HG03378 (cell line): ENCODE measurements at regions not wholly inside any gene's neighbourhood (a gene's known extent, or its start where the extent isn't known, plus 50 kb on each side); places are given as distances from the start of the nearest gene placed in this dataset.

Experiments
- ATAC-seq: cut with Tn5 transposase; IDR thresholded peaks from one replicate; pipeline ENCODE4 v1.9.1; 2021; ENCODE audit warnings: mild to moderate bottlenecking, moderate library complexity; ENCODE audit not compliant: unreplicated experiment

DNA sequence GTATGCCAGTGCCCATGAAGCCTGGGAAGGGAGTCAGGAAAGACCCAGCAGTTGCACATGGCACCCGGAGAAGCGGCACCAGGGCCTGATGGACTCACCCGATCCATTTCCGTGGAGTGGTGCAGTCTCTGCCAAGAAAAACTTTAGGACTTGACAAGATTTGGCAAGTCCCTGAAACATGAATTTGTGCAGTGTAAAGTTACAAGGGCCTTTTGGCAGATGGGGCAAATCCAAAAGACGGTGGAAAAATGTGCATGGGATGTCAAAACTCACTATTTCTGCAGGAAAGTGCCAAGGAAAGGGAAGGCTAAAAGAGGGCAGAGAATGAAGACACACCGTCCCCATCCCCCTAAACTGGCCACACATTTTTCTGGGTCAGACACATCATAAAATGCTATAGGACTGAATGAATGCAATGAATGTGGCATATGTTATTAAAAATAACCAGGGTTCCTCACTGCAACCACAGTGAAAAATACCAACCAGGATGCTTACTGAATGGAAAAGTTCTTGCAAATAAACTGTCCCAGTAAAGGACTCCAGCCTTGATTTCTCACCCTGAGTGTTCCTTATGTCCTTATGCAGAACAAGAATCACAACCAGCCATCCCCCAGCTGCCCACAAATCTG lies 173.5 kb upstream of the SIX2 start:
- ATAC-seq = no peak

DNA sequence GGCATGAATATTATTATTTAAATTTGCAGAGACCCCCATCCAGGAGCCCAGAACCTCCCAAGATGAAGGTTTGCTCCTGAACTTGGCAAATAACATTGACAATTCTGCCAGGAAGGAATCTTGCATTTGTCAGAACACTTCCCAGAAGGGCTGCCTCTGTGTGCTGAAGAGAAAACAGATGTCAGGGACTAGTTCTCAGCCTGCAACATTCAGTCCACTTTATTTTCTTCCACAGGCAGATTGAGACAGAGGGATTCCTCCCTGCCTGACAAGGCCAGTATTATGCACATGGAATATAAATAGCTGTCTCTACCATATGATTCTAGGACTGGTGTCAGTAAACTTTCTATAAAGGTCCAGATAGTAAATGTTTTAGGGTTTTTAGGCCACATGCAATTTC lies 171.5 kb upstream of the SIX2 start:
- no peak for ATAC-seq

DNA sequence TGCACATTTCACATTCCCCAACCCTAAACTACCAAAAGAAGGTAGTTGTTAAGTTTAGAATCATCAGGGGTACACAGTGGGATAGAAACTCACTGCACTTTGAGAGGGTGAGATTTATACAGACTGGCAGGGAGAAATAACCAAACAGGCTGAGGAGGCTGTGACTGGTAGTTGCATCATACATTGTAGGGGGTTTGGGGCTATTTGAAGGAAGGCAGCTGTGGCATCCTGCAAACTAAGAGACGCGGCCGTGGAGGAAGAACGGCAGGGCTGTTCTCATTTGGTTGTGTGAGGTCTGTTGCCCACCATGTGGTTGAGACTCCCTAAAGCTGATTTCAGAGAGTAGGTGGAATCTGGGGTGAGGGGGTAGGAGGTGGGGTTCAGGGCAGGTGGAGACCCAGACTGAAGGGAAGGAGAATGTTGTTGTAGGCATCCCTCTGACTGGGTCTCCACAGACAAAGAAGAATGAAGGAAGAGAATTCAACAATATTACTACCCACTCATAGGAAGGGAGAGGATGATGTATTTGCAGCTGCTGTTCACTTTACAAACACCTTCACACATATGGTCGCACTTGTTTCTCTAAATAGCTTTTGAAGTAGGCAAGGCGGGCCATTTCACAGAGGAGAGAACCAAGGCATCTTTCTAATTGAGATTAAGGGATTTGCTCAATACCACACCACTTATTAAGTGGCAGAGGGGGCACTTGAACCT lies 170.9 kb upstream of the SIX2 start:
- ATAC-seq = no peak

DNA sequence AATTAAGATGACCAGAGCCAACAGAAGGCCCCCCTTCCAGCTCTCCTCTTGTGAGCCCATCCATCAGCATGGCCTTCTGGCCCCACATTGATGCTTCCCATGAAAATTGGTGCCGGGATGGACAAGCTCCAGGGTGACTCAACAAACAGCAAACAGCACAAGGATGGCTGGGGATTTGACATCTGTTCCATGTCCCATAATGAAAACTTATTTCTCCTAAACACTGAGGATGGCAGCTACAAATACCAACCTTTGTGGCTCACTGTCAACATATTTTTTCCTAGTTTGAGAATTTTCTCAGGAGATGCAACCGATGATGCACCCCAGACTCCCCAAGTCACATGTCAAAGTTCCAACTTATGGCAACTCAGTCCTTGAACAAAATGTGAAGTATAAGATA lies 169.6 kb upstream of the SIX2 start:
- no peak for ATAC-seq

DNA sequence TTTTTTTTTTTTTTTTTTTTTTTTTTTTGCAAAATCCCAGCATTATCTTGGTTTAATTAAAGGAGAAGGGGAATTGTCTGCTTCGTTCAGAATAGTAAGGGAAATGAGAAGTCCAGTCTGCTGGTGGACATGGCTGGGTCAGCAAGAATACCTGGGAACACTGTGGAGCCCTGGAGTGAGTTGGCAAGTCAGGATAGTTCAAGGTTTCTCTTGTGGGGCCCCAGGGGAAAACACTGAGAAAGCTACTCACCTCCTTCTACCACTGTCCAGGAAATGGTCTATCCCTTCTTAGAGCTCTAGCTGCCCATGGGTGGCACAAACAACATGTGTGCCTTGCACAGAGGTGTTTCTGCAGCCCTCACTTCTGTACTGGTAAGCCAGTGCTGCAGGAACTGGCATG lies 169.1 kb upstream of the SIX2 start:
- no peak for ATAC-seq

DNA sequence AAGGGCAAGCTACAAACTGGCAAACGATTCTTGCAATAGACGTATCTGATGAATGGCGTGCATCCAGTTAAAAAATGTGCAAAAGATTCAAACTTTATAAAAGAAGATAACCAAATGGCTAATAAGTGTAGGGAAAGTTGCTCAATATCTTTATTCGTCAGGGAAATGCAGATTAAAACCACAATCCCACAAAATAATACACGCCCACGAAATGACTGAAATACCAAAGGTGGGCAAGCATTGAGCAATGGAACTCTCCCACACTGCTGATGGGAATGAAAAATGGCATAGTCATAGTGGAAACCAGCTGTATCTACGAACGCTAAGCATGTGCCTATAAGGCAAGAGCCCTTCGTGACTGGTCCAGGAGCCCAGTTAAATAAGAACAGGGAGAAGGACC lies 168.6 kb upstream of the SIX2 start:
- no peak for ATAC-seq

DNA sequence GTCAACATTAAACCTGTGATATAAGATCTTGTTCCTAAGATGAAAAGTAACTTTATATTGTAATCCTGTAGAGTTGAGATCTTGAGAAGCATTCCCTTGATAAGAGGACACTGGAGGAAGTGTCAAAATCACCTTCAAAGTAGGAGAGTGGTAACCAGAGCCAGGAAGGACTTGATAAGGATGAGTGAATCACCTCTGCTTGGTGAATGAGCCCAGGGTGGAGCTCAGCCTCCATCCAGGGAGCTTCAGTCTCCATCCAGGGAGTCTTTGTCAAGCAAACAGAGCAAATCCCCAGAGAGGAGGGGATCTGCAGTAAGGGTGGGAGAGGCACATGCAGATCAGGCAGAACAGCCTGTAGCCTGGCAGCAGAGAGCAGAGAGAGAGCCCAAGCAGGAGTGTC lies 167.1 kb upstream of the SIX2 start:
- no peak for ATAC-seq

DNA sequence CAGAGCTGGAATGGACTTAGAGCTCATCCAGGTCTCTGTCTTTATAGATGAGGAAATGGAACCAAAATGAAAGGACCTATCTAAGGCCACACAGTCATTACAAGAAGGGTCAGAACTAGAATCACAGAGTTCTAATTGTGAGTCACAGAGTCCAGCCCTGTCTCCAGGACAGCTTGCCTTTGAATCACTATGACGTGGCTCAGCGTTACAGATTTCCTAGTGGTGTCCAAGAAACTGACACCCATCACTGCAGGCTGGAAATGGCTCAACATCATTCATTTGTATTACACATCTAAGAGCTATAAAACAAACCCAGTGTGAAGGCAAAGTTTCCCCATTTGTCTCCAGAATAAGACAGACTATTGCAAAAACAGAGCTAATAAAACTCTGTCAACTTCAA lies 164.3 kb upstream of the SIX2 start:
- ATAC-seq = no peak

DNA sequence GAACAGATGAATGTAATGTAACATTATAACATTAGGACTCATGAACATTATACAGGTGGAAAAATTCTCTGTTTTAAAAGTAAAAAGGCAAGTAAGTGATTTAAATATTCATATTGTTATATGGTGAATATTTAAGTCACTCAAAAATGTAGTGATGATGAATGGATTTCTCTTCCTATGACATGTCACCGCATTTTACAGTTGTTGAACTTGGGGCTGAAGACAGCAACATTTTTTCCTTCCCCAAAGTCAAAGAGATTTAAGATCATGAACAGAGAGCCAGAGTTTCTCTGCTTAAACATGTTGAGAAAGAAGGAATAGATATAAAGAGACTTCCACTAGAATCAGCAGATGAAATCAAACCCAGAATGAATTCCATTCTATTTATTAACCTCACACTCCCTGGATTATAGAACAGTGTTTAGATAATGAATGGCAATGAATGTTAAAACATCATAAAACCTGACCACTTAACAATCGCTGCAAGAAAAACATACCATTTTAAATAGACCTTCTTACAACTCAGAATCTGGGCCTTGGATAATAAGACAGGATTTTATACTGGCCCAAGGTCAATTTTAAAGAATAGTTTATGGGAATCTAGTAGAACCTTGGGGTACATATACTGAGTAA lies 163.6 kb upstream of the SIX2 start:
- no peak for ATAC-seq

DNA sequence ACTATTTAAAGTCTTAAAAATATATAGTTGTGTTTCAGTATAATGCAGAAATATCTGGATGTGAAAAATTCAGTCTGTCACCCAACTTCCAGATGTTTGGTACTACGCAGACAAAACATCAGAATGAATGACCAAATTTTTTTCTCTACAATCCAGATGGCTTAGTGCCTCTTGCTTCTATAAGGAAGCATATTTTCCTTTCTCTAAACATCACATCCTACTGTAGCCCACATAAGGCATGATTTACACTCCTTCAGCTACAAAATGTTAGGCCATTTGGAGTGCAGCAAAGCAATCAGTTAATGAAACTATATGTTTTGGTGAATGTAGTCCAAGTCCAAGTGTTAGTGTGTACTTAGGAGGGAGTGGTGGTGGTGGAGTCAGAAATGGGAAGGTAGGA lies 162.9 kb upstream of the SIX2 start:
- no peak for ATAC-seq

DNA sequence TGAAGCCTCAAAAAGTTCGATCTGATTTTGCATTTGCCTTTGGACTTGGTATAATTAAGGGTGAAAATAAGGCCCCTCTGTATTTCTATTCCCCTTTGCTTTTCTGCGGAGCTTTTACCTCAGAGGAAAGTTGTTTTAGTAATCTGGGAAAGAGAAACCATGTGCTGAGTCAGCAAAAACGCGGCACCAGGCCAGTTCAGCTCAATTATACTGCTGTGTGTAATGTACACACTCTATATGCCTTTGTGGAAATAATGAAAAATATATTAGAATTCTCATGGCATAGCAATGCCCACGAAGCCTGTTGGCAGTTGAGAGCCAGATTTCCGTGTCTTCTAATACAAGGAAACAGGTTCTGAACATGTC lies 161.9 kb upstream of the SIX2 start:
- ATAC-seq = no peak

DNA sequence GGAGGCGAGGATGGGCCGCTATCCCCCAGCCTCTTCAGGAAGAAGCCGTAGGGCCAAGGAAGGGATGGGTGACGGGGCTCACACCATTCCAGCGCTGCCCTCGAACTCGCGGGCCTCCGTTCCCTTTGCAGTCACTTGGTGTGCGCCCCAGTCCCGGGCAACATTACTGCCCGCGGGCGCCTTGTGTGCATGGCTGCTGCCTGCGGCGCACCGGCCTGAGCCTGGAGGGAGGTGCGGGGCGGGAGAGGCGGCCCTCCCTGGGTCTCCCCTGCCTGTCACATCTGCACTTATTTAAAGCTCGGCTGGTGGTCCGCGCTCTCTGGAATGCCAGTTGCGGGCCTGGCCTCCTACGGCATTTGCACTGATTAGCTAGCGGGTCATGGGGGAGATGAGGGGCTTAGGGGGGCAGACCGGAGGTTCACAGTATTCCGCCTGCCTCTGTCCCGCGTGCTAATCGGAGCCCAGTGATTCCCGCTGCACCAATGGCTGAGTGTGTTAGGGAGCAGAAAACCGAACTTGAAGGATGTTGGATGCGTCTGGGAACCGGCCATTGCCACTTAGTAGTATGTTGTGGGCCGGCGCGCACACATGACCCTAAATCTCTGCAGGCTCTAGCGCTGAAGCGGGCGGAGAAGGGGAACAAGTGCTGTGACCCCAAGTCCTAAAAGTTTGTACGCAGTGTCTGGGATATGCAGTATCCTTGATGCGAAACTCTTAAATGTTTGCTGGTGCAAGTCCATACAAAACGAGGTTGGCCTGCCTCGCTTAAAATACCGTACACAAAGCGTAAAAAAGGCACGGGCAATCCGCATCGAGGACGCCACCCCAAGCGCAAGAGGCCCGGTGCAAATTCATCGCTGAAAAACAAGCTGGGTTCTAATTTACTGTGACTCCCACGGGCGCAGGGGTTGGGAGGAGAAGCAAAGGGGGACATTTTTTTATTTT lies 161.2 kb upstream of the SIX2 start:
- ATAC-seq = no peak

DNA sequence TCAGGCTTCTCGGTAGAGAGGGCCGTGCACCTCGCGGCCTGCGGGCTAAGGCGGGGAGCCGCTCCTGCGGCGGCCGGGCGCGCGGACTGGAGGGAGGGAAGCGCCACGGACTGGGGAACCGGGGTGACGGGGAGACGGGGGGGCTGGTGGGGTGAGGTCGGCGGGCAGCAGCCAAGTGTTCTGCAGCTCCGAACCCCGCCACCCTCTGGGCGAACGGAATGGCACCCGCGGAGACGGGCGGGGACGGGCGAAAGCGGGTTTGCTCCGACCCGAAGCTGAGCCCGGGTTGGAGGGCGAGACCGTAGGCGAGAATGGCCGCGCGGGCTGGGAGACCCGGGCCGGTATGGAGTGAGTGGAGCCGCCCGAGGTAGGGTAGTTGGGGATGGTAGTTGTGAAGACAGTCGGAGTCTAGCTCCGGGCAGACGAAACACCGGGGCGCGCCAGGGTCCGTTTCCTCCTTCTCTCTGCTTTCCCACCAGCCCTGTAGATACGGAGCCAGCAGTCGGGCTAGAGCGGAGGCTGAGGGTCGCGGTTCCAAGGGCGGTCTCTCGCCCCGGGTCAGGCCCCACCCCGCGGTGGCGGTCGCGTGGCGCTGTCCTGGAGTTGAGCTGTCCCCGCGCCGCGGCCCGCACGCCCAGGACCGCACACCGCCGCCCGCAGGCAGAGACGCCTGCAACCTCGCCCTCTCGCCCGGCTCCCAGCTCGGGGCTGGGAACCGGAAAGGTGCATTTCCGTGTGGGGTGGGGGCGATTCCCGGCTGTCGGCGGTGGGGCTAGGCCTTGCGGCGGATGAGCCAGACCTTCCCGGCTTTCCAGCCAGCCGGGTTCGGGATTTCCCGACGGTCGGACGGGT lies 160.3 kb upstream of the SIX2 start:
- ATAC-seq = no peak

DNA sequence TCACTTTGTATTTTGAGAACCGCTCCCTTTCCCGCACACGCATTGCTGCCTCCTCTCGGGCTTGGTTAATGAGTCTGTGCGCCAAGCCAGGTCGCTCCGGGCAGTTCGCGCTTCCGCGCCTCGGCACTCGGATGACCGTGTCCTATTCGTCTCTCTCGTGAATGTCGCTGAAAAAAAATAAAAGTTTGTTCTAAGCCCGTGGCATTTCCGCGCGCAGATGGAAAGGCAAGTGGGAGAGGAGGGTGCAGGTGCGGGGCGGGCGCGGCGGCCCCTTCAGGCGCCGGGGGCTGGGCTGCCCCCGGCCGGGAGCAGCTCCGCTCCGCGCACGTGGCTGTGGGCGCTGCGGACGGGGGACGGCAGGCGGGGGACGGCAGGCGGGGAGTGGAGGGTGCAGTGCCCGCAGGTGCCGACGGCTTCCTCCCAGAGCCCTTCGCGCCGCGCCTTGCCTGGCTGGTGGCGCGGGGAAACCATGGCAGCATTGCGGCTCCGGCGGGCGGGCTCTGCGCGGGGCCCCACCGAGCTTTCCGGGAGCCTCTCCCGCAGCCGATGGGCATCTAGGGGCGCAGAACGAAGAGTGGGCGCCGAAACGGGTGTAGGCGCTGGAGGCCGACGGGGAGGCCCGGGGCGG lies 159.6 kb upstream of the SIX2 start:
- no peak for ATAC-seq

DNA sequence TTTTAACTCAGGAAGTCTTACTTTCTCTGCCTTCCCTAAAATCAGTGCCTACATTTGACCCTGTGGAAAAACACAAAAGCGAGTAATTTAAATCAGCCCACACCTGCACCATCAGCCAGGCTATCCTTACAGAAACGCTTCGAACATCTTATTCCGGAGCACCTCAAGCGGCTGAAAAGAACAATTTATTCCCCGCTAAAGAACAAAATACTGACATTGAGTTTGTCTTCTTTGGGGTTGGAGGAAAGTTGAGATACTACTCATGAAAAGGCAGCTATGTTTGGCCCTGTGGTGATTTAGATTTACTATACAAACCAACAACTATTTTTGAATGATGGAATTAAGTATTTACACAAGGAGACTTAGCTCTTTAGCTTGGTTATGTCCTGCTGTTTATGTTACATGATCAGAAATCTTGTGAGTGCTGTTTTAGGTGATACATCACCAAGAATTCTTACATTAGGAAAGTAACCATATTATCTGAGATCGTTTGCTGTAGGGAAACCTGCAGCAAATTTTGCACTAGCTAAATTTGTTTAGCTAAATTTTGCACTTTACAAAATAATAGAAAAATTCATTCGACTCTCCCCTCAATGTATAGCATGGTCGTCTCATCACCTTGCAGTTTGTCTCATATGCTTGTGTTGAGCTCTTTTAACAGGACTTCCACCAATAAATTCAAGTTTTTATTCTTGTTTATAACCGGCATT lies 158.8 kb upstream of the SIX2 start:
- no peak for ATAC-seq

DNA sequence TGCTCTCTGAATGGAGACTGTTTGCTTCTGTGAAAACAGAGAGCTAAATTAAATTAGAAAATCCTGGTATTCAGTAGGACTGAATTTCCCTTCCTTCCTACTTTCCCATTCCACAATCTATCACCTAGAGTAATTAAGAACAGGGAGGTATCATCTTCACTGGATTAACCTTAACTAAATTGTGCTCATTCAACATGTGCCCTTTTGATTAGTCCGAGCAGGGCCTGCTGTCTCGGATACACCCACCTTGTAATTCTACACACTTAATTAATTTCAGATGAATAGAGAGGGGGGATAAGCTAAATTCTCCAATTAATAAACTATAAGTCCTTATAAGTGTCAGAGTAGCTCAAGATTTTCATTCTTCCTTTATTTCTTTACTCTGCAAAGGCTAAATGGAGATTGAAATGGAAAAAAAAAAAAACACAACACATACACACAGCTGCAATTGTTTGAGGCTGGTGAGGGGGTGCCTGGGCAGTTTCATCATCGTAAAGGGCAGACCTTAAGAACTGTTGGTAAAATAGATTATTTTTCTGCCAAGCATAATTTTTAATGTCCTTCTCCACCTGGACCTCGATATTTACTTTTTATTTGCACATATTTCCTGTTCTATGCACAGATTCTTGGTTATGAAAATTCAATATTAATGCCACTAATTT lies 157.1 kb upstream of the SIX2 start:
- ATAC-seq = no peak

DNA sequence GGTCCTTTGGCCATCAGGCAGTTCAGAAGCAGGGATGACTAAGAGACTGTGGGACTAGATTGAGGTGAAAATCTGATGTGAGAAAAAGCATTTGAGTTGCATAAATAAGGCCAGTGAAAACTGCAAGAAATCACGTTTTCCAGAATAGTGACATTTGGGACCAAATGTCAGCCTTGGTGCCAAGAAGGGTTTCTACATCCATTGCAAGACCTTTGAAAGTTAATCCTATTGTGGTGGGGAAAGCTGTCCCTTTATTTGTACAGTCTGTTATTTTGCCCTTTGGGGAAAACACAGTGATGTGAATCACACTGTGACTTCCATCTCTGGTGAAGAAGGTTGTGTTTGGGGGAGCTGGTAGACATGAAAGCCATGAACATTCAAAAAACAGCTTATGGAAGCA lies 153.5 kb upstream of the SIX2 start:
- ATAC-seq = no peak

DNA sequence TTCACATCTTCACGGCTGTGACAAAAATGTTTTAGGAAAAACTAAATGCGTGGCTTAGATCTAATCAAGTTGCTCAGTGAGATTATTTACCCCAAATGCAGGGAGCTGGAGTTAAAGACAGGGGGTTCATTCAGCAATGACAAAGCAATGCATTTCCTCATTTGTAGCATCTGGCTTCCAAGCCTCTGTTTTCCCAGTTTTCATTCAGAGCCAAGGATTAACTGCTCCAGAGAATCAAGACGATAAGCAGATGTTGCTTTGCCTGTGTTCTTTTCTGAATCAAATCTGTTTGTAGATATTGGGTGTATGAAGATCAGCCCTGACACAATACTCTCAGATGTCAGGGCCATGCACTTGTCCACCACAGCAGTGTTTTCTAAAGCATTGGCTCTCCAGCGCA lies 147.4 kb upstream of the SIX2 start:
- ATAC-seq = no peak

DNA sequence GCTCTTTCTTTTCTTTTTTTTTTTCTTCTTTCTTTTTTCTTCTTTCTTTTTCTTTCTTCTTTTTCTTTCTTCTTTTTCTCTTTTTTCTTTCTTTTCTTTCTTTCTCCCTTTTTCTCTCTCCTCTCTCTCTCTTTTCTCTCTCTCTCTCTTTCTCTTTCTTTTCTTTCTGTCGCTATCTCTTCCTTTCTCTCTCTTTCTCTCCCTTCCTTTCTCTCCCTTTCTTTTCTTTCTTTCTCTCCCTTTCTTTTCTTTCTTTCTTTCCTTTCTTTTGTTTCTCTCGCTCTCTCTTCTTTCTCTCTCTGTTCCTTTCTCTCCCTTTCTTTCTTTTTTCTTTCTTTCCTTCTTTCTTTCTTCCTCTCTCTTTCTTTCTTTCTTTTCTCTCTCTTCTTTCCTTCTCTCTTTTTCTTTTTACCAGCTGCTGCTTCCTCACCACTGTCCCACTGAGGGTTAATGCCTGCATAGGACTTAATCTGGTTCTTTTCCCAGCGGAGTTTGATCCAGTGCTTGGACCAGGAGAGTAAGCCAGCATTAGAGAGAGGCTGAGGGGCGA lies 145.4 kb upstream of the SIX2 start:
- no peak for ATAC-seq
